ENCODE measurements at regions not wholly inside any gene's neighbourhood (a gene's known extent, or its start where the extent isn't known, plus 50 kb on each side); places are given as distances from the start of the nearest gene placed in this dataset.

DNA sequence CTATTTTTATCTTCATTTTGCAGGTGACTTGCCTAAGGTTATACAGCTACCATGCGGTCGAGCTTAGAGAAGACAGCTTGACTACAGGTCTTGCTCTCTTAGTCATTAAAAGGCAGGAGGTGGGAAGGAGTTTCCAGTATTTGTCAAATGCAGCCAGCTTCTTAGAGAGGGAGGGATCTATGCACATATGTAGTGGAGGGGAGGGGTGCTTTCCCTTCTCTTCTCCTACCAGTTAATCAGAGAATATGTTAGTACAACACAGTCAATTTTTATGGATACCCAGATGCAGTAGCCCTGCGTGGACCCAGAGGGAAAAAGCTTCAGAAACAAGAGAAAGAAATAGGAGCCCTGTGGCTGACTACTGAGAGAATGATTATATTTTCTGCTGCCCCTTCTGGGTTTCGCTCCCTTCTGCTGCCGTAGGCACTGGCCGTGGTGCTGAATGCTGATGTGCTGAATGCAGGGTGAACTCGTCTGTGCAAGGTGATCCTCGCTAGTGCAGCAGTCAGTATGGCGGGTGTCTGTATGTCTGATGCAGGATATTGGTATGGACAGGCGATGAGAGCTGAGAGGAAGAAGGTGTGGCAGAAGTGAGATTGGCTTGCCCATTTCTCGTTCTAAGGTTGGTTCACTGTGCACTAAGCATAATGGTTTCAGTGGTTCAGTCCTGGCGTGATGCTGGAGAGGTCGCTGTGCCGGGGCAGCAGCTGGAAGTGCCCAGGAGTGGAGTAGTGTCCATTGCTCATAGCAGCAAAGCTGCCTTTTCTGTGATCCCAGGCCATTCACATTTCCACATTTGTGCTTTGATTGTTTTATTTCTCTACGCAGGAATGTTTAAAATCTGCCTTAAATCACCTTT lies 189.2 kb upstream of the PODXL start:
- TF ChIP-seq, protein P1, sequence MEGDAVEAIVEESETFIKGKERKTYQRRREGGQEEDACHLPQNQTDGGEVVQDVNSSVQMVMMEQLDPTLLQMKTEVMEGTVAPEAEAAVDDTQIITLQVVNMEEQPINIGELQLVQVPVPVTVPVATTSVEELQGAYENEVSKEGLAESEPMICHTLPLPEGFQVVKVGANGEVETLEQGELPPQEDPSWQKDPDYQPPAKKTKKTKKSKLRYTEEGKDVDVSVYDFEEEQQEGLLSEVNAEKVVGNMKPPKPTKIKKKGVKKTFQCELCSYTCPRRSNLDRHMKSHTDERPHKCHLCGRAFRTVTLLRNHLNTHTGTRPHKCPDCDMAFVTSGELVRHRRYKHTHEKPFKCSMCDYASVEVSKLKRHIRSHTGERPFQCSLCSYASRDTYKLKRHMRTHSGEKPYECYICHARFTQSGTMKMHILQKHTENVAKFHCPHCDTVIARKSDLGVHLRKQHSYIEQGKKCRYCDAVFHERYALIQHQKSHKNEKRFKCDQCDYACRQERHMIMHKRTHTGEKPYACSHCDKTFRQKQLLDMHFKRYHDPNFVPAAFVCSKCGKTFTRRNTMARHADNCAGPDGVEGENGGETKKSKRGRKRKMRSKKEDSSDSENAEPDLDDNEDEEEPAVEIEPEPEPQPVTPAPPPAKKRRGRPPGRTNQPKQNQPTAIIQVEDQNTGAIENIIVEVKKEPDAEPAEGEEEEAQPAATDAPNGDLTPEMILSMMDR (IDR thresholded peaks at IDR 0.05; ENCODE audit: low read depth, low read length, poor library complexity, severe bottlenecking), result no peak
- TF ChIP-seq EZH2phosphoT487 (IDR thresholded peaks at IDR 0.05; ENCODE audit: borderline replicate concordance, low read length), result no peak
